HEK293T (cell line): ENCODE measurements at regions not wholly inside any gene's neighbourhood (a gene's known extent, or its start where the extent isn't known, plus 50 kb on each side); places are given as distances from the start of the nearest gene placed in this dataset.

Source experiments
- BHLHE40 ChIP-seq: fragments of 450-650 bp; IDR thresholded peaks from 2 replicates; pipeline ENCODE4 v1.6.1; 2016; ENCODE audit warnings: mild to moderate bottlenecking, moderate library complexity, borderline replicate concordance
- ELF4 ChIP-seq: fragments of 450-650 bp; IDR thresholded peaks from 2 replicates; pipeline ENCODE4 v1.6.1; 2017; ENCODE audit warnings: antibody characterized with exemption
- FOXA1 ChIP-seq: fragments of 450-650 bp; IDR thresholded peaks from 2 replicates; pipeline ENCODE4 v1.6.1; 2016; ENCODE audit warnings: mild to moderate bottlenecking
- FOXM1 ChIP-seq: fragments of 450-650 bp; IDR thresholded peaks from 2 replicates; pipeline ENCODE4 v1.6.1; 2017; ENCODE audit warnings: mild to moderate bottlenecking, borderline replicate concordance
- SP1 ChIP-seq: fragments of 450-650 bp; IDR thresholded peaks from 2 replicates; pipeline ENCODE4 v1.6.1; 2017
- SUZ12 ChIP-seq: fragments of 450-650 bp; IDR thresholded peaks from 2 replicates; pipeline ENCODE4 v1.6.1; 2016; ENCODE audit warnings: mild to moderate bottlenecking
- TARDBP ChIP-seq: fragments of 450-650 bp; IDR thresholded peaks from 2 replicates; pipeline ENCODE4 v1.6.1; 2016

GRCh38 chr3:115381931-115382330, 234.8 kb upstream of the ZBTB20 start:
- no peak for TF ChIP-seq FOXA1
- no peak for TF ChIP-seq SUZ12
- TF ChIP-seq ELF4 = no peak
- TF ChIP-seq TARDBP = no peak
- TF ChIP-seq SP1 = no peak
- TF ChIP-seq BHLHE40 = no peak
- no peak for TF ChIP-seq FOXM1
